ENCODE measurements at regions not wholly inside any gene's neighbourhood (a gene's known extent, or its start where the extent isn't known, plus 50 kb on each side); places are given as distances from the start of the nearest gene placed in this dataset.

GRCh38 chr5:56359809-56360685 lies 126.9 kb upstream of the ANKRD55 start:
- BruUV-seq (replicated peaks): no TSS peak
- H4K20me1 ChIP-seq (ENCODE audit: insufficient read depth): no peaks in the 10 kb centered on the region
- intact Hi-C loops (cut with micrococcal nuclease; ENCODE audit: unreplicated experiment): loop anchor here (10.0 kb wide), 1 partner anchor 275 kb away; no protein-coding TSS in a partner anchor
- peak overlapping the region; percentile 87 for H3K27ac ChIP-seq
- CTCF ChIA-PET: no interaction called here
- H3K27me3 ChIP-seq (ENCODE audit: insufficient read depth, low read depth): no peaks in the 10 kb centered on the region
- no peaks in the 10 kb centered on the region for H3K36me3 ChIP-seq (ENCODE audit: low read depth)
- H3K4me2 ChIP-seq: peak overlapping the region; percentile 72
- TF ChIP-seq EZH2 (IDR thresholded peaks at IDR 0.05; ENCODE audit: low read depth): no peak
- TF ChIP-seq, protein P1, sequence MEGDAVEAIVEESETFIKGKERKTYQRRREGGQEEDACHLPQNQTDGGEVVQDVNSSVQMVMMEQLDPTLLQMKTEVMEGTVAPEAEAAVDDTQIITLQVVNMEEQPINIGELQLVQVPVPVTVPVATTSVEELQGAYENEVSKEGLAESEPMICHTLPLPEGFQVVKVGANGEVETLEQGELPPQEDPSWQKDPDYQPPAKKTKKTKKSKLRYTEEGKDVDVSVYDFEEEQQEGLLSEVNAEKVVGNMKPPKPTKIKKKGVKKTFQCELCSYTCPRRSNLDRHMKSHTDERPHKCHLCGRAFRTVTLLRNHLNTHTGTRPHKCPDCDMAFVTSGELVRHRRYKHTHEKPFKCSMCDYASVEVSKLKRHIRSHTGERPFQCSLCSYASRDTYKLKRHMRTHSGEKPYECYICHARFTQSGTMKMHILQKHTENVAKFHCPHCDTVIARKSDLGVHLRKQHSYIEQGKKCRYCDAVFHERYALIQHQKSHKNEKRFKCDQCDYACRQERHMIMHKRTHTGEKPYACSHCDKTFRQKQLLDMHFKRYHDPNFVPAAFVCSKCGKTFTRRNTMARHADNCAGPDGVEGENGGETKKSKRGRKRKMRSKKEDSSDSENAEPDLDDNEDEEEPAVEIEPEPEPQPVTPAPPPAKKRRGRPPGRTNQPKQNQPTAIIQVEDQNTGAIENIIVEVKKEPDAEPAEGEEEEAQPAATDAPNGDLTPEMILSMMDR (conservative IDR thresholded peaks at IDR 0.05): no peak
- no peak for DNase-seq
- H3K4me1 ChIP-seq (replicated peaks; ENCODE audit: insufficient read depth): peaks cover 53% of the 10 kb centered on the region
- POLR2A ChIA-PET (ENCODE audit: unreplicated experiment): no interaction called here
- H2AFZ ChIP-seq: peak overlapping the region; percentile 74; the same call in 1 of the 2 replicates
- H3K79me2 ChIP-seq (ENCODE audit: low read depth): no peaks in the 10 kb centered on the region
- H3K9me3 ChIP-seq (ENCODE audit: insufficient read depth, low read depth): 0 out of 2 replicates have a peak, but pooled peaks cover 12% of the 10 kb centered on the region
- peaks cover 32% of the 10 kb centered on the region for H3F3A ChIP-seq (ENCODE audit: insufficient read depth, low read depth)
- H3K9me2 ChIP-seq (ENCODE audit: insufficient read depth): no peaks in the 10 kb centered on the region
- H3K4me3 ChIP-seq: peak overlapping the region; percentile 24; the same call in 1 of the 2 replicates

- H3K27ac ChIP-seq: peak overlapping the region; percentile 87
- 0 out of 2 replicates have a peak, but pooled peaks cover 12% of the 10 kb centered on the region for H3K9me3 ChIP-seq (ENCODE audit: insufficient read depth, low read depth)
- H3F3A ChIP-seq (ENCODE audit: insufficient read depth, low read depth): peaks cover 32% of the 10 kb centered on the region
- no peak for TF ChIP-seq EZH2 (IDR thresholded peaks at IDR 0.05; ENCODE audit: low read depth)
- TF ChIP-seq, protein P1 (conservative IDR thresholded peaks at IDR 0.05): no peak
- no peaks in the 10 kb centered on the region for H4K20me1 ChIP-seq (ENCODE audit: insufficient read depth)
- peak overlapping the region; percentile 74 for H2AFZ ChIP-seq
- no peaks in the 10 kb centered on the region for H3K9me2 ChIP-seq (ENCODE audit: insufficient read depth)
- H3K4me3 ChIP-seq: peak overlapping the region; percentile 24; the same call in 1 of the 2 replicates
- DNase-seq: peak; percentile 44 to 91
- no peaks in the 10 kb centered on the region for H3K27me3 ChIP-seq (ENCODE audit: insufficient read depth, low read depth)
- CTCF ChIA-PET: interaction anchor here (0.6 kb wide), 1 partner anchor 16 kb away, joined by 4 read pairs; no protein-coding TSS in a partner anchor
- H3K36me3 ChIP-seq (ENCODE audit: low read depth): no peaks in the 10 kb centered on the region
- POLR2A ChIA-PET (ENCODE audit: unreplicated experiment): interaction anchor here (0.7 kb wide), 1 partner anchor 599 kb away, joined by 4 read pairs; no protein-coding TSS in a partner anchor
- peak overlapping the region; percentile 72 for H3K4me2 ChIP-seq
- H3K79me2 ChIP-seq (ENCODE audit: low read depth): no peaks in the 10 kb centered on the region
- intact Hi-C loops (cut with micrococcal nuclease; ENCODE audit: unreplicated experiment): loop anchor here (10.0 kb wide), 1 partner anchor 276 kb away; no protein-coding TSS in a partner anchor
- H3K4me1 ChIP-seq (replicated peaks; ENCODE audit: insufficient read depth): peaks cover 53% of the 10 kb centered on the region
- no TSS peak for BruUV-seq (replicated peaks)
These were observed 125.9 kb upstream of the ANKRD55 start for GRCh38 chr5:56358703-56359681.

DNA sequence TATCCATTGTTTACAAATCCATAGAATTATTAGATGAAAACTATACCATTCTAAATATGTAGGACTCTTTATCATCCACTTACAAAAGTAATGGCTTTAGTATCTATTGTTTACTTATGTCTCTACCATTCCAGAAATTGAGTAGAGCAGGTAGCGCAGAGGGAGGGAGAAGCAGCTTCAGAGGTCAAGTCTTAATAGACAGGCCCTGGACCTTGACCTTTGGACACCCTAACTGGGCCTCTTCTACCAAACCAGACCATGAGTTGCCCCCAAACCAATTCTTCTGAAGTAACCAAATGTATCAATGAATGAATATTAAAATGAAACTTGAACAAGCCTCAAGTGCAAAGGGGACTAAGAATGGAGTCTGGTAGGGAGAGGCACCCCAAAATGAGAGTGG lies 124.9 kb upstream of the ANKRD55 start:
- H4K20me1 ChIP-seq (ENCODE audit: insufficient read depth): no peaks in the 10 kb centered on the region
- peak overlapping the region; percentile 72 for H3K4me2 ChIP-seq
- H2AFZ ChIP-seq: no peak overlapping the region
- ChIA-PET POLR2A (ENCODE audit: unreplicated experiment) (no interaction called here), CTCF (interaction anchor here (0.6 kb wide), 1 partner anchor 15 kb away, joined by 4 read pairs; no protein-coding TSS in a partner anchor)
- no peaks in the 10 kb centered on the region for H3K36me3 ChIP-seq (ENCODE audit: low read depth)
- intact Hi-C loops (cut with micrococcal nuclease; ENCODE audit: unreplicated experiment): loop anchor here (10.0 kb wide), 1 partner anchor 277 kb away; no protein-coding TSS in a partner anchor
- H3K4me1 ChIP-seq (replicated peaks; ENCODE audit: insufficient read depth): peaks cover 55% of the 10 kb centered on the region
- BruUV-seq (replicated peaks): no TSS peak
- H3K79me2 ChIP-seq (ENCODE audit: low read depth): no peaks in the 10 kb centered on the region
- H3F3A ChIP-seq (ENCODE audit: insufficient read depth, low read depth): peaks cover 32% of the 10 kb centered on the region
- no peaks in the 10 kb centered on the region for H3K9me2 ChIP-seq (ENCODE audit: insufficient read depth)
- no peak overlapping the region for H3K4me3 ChIP-seq
- 0 out of 2 replicates have a peak, but pooled peaks cover 12% of the 10 kb centered on the region for H3K9me3 ChIP-seq (ENCODE audit: insufficient read depth, low read depth)
- no peaks in the 10 kb centered on the region for H3K27me3 ChIP-seq (ENCODE audit: insufficient read depth, low read depth)
- DNase-seq: no peak
- TF ChIP-seq, protein P1 (conservative IDR thresholded peaks at IDR 0.05): no peak
- TF ChIP-seq EZH2 (IDR thresholded peaks at IDR 0.05; ENCODE audit: low read depth): no peak
- peak overlapping the region; percentile 87 for H3K27ac ChIP-seq

Measured in PC-9 (cell line).